H1 (cell line): ENCODE measurements at regions not wholly inside any gene's neighbourhood (a gene's known extent, or its start where the extent isn't known, plus 50 kb on each side); places are given as distances from the start of the nearest gene placed in this dataset.
A peak's percentile ranks its signal among the peaks of the same experiment; 100 is the strongest.

Experiments
- CTCF ChIA-PET: fragments of 300-600 bp; sonication (Branson Sonifier 250); formaldehyde crosslinking; loops from one replicate; lab custom pipeline; 2021; ENCODE audit not compliant: partially characterized antibody; lab: Charles Lee
- POLR2A ChIA-PET: fragments of 300-600 bp; sonication (Branson Sonifier 250); formaldehyde crosslinking; loops from one replicate; lab custom pipeline; 2021; ENCODE audit warnings: inconsistent platforms; ENCODE audit not compliant: partially characterized antibody; lab: Charles Lee
- DNase-seq, 2 experiments: peaks; one replicate each; pipeline versions ENCODE4 v3.0.0 to v3.0.0-alpha.2; 2010 to 2022; ENCODE audit warnings: low spot score in 2 of 2, low read depth in 1 of 2, mixed read lengths in 1 of 2
- FAIRE-seq: peaks from 2 replicates; lab custom pipeline; 2011; peaks lifted over from hg19 to GRCh38; lab: Jason Lieb, UNC
- H2AFZ ChIP-seq: 2 replicates; pipeline ENCODE4 v1.8.1; 2012; ENCODE audit warnings: low read length, inconsistent platforms
- H2AK5ac ChIP-seq: 2 replicates; pipeline ENCODE4 v1.6.1; 2013; ENCODE audit warnings: low read depth, low read length
- H2BK120ac ChIP-seq: replicated peaks from 2 replicates; pipeline ENCODE3; 2013; ENCODE audit warnings: low read depth, low read length, inconsistent platforms
- H2BK12ac ChIP-seq: 2 replicates; pipeline ENCODE4 v1.6.1; 2013; ENCODE audit warnings: low read depth, low read length
- H2BK15ac ChIP-seq: 2 replicates; pipeline ENCODE4 v1.6.1; 2013; ENCODE audit warnings: low read length
- H2BK20ac ChIP-seq: 2 replicates; pipeline ENCODE4 v1.6.1; 2013; ENCODE audit warnings: low read length
- H2BK5ac ChIP-seq: 2 replicates; pipeline ENCODE4 v1.6.1; 2013; ENCODE audit warnings: low read depth, low read length
- H3K14ac ChIP-seq: 2 replicates; pipeline ENCODE4 v1.6.1; 2013; ENCODE audit warnings: inconsistent platforms; ENCODE audit not compliant: insufficient read length
- H3K18ac ChIP-seq: 2 replicates; pipeline ENCODE4 v1.6.1; 2013; ENCODE audit warnings: low read length; ENCODE audit errors: extremely low read depth
- H3K23ac ChIP-seq: 2 replicates; pipeline ENCODE4 v1.6.1; 2013; ENCODE audit warnings: inconsistent platforms; ENCODE audit not compliant: insufficient read length
- H3K23me2 ChIP-seq: 2 replicates; pipeline ENCODE4 v1.6.1; 2013; ENCODE audit warnings: low read depth, low read length
- H3K27ac ChIP-seq: 2 replicates; pipeline ENCODE4 v1.6.1; 2011; ENCODE audit warnings: low read depth, low read length, inconsistent platforms
- H3K27me3 ChIP-seq, 4 experiments: replicated peaks in 1 of 4; 1 replicate in 1 of 4; 2 replicates in 3 of 4; pipeline versions ENCODE4 v1.6.1 to v1.8.1; 2011 to 2013; ENCODE audit warnings: low read length in 3 of 4, mild to moderate bottlenecking in 3 of 4, inconsistent platforms in 2 of 4, mixed read lengths in 2 of 4, moderate library complexity in 1 of 4; ENCODE audit not compliant: control insufficient read depth in 3 of 4, insufficient read depth in 3 of 4; ENCODE audit errors: extremely low read depth in 1 of 4
- H3K36me3 ChIP-seq, 4 experiments: 2 replicates each; pipeline versions ENCODE4 v1.6.1 to v1.8.1; 2011 to 2013; ENCODE audit warnings: mild to moderate bottlenecking in 4 of 4, low read length in 3 of 4, moderate library complexity in 2 of 4, control low read depth in 1 of 4, inconsistent platforms in 1 of 4; ENCODE audit not compliant: insufficient read depth in 4 of 4, control insufficient read depth in 2 of 4
- H3K4ac ChIP-seq: replicated peaks from 2 replicates; pipeline ENCODE3; 2013; ENCODE audit warnings: low read length, low read depth, mixed read lengths, inconsistent platforms; ENCODE audit not compliant: insufficient read length
- H3K4me1 ChIP-seq, 4 experiments: replicated peaks in 1 of 4; 1 replicate in 1 of 4; 2 replicates in 3 of 4; pipeline versions ENCODE4 v1.6.1 to v1.8.1; 2011 to 2013; ENCODE audit warnings: low read length in 3 of 4, inconsistent platforms in 2 of 4, mixed read lengths in 1 of 4; ENCODE audit not compliant: insufficient read depth in 4 of 4, control insufficient read depth in 3 of 4
- H3K4me2 ChIP-seq, 2 experiments: 2 replicates each; pipeline versions ENCODE4 v1.6.1 to v1.8.1; 2011 to 2013; ENCODE audit warnings: low read depth in 2 of 2, low read length in 2 of 2, control low read depth in 1 of 2, inconsistent platforms in 1 of 2, mild to moderate bottlenecking in 1 of 2; ENCODE audit not compliant: insufficient read depth in 1 of 2
- H3K4me3 ChIP-seq, 4 experiments: fragments of 200-600, 300-600 bp in 1 of 4; sonication (generic), shearing (Covaris generic), sonication (Bioruptor Twin) in 1 of 4; 2 replicates each; pipeline versions ENCODE4 v1.5.1 to v1.8.1; 2011 to 2016; ENCODE audit warnings: low read length in 4 of 4, low read depth in 3 of 4, control low read depth in 2 of 4, inconsistent platforms in 2 of 4, mild to moderate bottlenecking in 2 of 4, mixed read lengths in 1 of 4, moderate library complexity in 1 of 4; ENCODE audit not compliant: insufficient read depth in 2 of 4; ENCODE audit errors: extremely low read depth in 1 of 4
- H3K56ac ChIP-seq: replicated peaks from 2 replicates; pipeline ENCODE3; 2013; ENCODE audit warnings: low read depth, mild to moderate bottlenecking, mixed read lengths, low read length, inconsistent platforms; ENCODE audit not compliant: insufficient read length
- H3K79me1 ChIP-seq: 2 replicates; pipeline ENCODE4 v1.6.1; 2013; ENCODE audit warnings: low read depth, low read length, control low read depth
- H3K79me2 ChIP-seq, 2 experiments: 2 replicates each; pipeline versions ENCODE4 v1.6.1 to v1.8.1; 2012 to 2013; ENCODE audit warnings: low read length in 2 of 2, mild to moderate bottlenecking in 2 of 2, inconsistent platforms in 1 of 2; ENCODE audit not compliant: insufficient read depth in 2 of 2, control insufficient read depth in 1 of 2
- H3K9ac ChIP-seq, 4 experiments: replicated peaks in 1 of 4; 1 replicate in 1 of 4; 2 replicates in 3 of 4; pipeline versions ENCODE4 v1.6.1 to v1.8.1; 2011 to 2013; ENCODE audit warnings: low read depth in 3 of 4, low read length in 3 of 4, control low read depth in 2 of 4, mild to moderate bottlenecking in 2 of 4, moderate library complexity in 2 of 4, inconsistent platforms in 1 of 4; ENCODE audit errors: extremely low read depth in 1 of 4
- H3K9me3 ChIP-seq, 2 experiments: 2 replicates each; pipeline versions ENCODE4 v1.6.1 to v1.8.1; 2012 to 2013; ENCODE audit warnings: mild to moderate bottlenecking in 2 of 2, moderate library complexity in 2 of 2, control low read depth in 1 of 2, inconsistent platforms in 1 of 2, low read depth in 1 of 2, low read length in 1 of 2, mixed read lengths in 1 of 2; ENCODE audit not compliant: insufficient read depth in 2 of 2
- H4K20me1 ChIP-seq, 2 experiments: replicated peaks in 1 of 2; 2 replicates each; pipeline versions ENCODE3 to v1.8.1; 2011 to 2013; ENCODE audit warnings: inconsistent platforms in 2 of 2, low read length in 2 of 2, mild to moderate bottlenecking in 1 of 2; ENCODE audit not compliant: insufficient read depth in 2 of 2, control insufficient read depth in 1 of 2
- H4K5ac ChIP-seq: 2 replicates; pipeline ENCODE4 v1.6.1; 2013; ENCODE audit warnings: low read length, low read depth, mixed read lengths, inconsistent platforms; ENCODE audit not compliant: insufficient read length
- H4K8ac ChIP-seq: 2 replicates; pipeline ENCODE4 v1.8.0; 2013; ENCODE audit warnings: mild to moderate bottlenecking, moderate library complexity, low read length, inconsistent platforms; ENCODE audit not compliant: insufficient read depth; ENCODE audit errors: extremely low read depth
- H4K91ac ChIP-seq: replicated peaks from 2 replicates; pipeline ENCODE3; 2013; ENCODE audit warnings: low read length, mixed read lengths, inconsistent platforms; ENCODE audit not compliant: insufficient read length
- BRCA1 ChIP-seq: IDR thresholded peaks from 2 replicates; pipeline ENCODE4 v1.6.1; 2012; ENCODE audit warnings: low read depth, low read length, improper control_type of control experiment
- CBX8 ChIP-seq: fragments of 300-800, 300-1000 bp; sonication (generic); IDR thresholded peaks from 2 replicates; pipeline ENCODE4 v1.7.1; 2016; ENCODE audit warnings: low read depth, low read length, borderline replicate concordance
- CTBP2 ChIP-seq: IDR thresholded peaks from 2 replicates; pipeline ENCODE4 v1.7.0; 2011; ENCODE audit warnings: borderline replicate concordance, mild to moderate bottlenecking, moderate library complexity, mixed read lengths, low read length; ENCODE audit not compliant: insufficient read depth, insufficient read length
- HDAC2 ChIP-seq, 2 experiments: fragments of 300-600 bp in 1 of 2; sonication (generic) in 1 of 2; IDR thresholded peaks; 2 replicates each; pipeline ENCODE4 v1.6.1; 2011 to 2012; ENCODE audit warnings: low read depth in 2 of 2, low read length in 2 of 2, mild to moderate bottlenecking in 2 of 2, moderate library complexity in 2 of 2, borderline replicate concordance in 1 of 2, inconsistent platforms in 1 of 2
- KDM1A ChIP-seq: fragments of 200-600, 300-600 bp; sonication (generic); IDR thresholded peaks from 2 replicates; pipeline ENCODE4 v1.7.1; 2016; ENCODE audit warnings: mild to moderate bottlenecking, low read length, borderline replicate concordance
- MAFK ChIP-seq: IDR thresholded peaks from 2 replicates; pipeline ENCODE4 v1.6.1; 2012; ENCODE audit warnings: low read depth, mild to moderate bottlenecking, improper control_type of control experiment, low read length
- RBBP5 ChIP-seq: IDR thresholded peaks from 2 replicates; pipeline ENCODE4 v1.7.1; 2012; ENCODE audit warnings: low read depth, mild to moderate bottlenecking, inconsistent platforms, low read length, moderate library complexity, borderline replicate concordance
- SIX5 ChIP-seq: IDR thresholded peaks from 2 replicates; pipeline ENCODE4 v1.6.1; 2011; ENCODE audit warnings: mild to moderate bottlenecking, low read depth, low read length
- SP1 ChIP-seq: IDR thresholded peaks from 2 replicates; pipeline ENCODE4 v1.6.1; 2011; ENCODE audit warnings: low read depth, low read length
- TAF7 ChIP-seq: optimal IDR thresholded peaks from 2 replicates; pipeline ENCODE3; 2011; ENCODE audit warnings: low read depth, mild to moderate bottlenecking, inconsistent platforms, low read length, moderate library complexity, borderline replicate concordance
- TCF12 ChIP-seq: IDR thresholded peaks from 2 replicates; pipeline ENCODE4 v1.6.1; 2011; ENCODE audit warnings: low read depth, mild to moderate bottlenecking, low read length
- WGBS, 2 experiments: shearing (Covaris generic) in 1 of 2; methylation state at CpG; one replicate each; pipeline versions ENCODE4 v1.1.6 to v1.1.7; 2013 to 2015; ENCODE audit warnings: low lambda C conversion rate in 2 of 2, mixed read lengths in 2 of 2, inconsistent platforms in 1 of 2, low coverage in 1 of 2, missing lambda C conversion rate in 1 of 2; ENCODE audit not compliant: insufficient replicate concordance in 2 of 2, insufficient coverage in 1 of 2, insufficient read length in 1 of 2; ENCODE audit errors: extremely low coverage in 1 of 2, missing lambda C conversion rate in 1 of 2; 5-methylcytosine and 5-hydroxymethylcytosine counted together

- no peak overlapping the region for H3K4me2 ChIP-seq
- TF ChIP-seq SIX5 (no peak), TAF7 (no peak), BRCA1 (no peak), SP1 (no peak), RBBP5 (no peak), MAFK (no peak), CBX8 (no peak), CTBP2 (no peak), KDM1A (no peak), HDAC2 (IDR thresholded peaks at IDR 0.05; ENCODE audit: borderline replicate concordance in 1 of 2, low read depth in 2 of 2, low read length in 2 of 2) (no peak), TCF12 (no peak)
These were observed 140.1 kb upstream of the PARP11 start for GRCh38 chr12:4012977-4013968.

More at GRCh38 chr12:4012977-4013968, 140.1 kb upstream of the PARP11 start:
- FAIRE-seq (no peak), DNase-seq (no peak)
- no peak overlapping the region for H2BK120ac ChIP-seq
- H3K4me1 ChIP-seq = no peaks in the 10 kb centered on the region
- H2BK5ac ChIP-seq = no peak overlapping the region
- H3K36me3 ChIP-seq = no peaks in the 10 kb centered on the region
- peak overlapping the region; percentile 87; the same call in 1 of the 2 replicates for H2BK20ac ChIP-seq
- H3K79me1 ChIP-seq = no peaks in the 10 kb centered on the region
- H3K23ac ChIP-seq = no peak overlapping the region
- WGBS, 2 experiments = 70% methylated on average over 4 of the region's 5 CpGs; no CpG with 5 or more reads in 1 of the 2 experiments
- H4K5ac ChIP-seq = no peak overlapping the region
- H3K27me3 ChIP-seq = peaks cover 0 to 3% (median 0%) of the 10 kb centered on the region in 4 experiments; a peak in 1 of 7 replicates
- H3K18ac ChIP-seq = no peak overlapping the region
- no peaks in the 10 kb centered on the region for H3K9me3 ChIP-seq
- CTCF ChIA-PET = interaction anchor here (0.8 to 9.1 kb wide), 7 partner anchors 9 to 30 kb away, joined by 3 to 59 read pairs (median 4); no protein-coding TSS in a partner anchor
- H3K9ac ChIP-seq = no peak overlapping the region
- no peaks in the 10 kb centered on the region for H4K20me1 ChIP-seq
- no peaks in the 10 kb centered on the region for H3K23me2 ChIP-seq
- no peak overlapping the region for H2AFZ ChIP-seq
- no peak overlapping the region for H3K4ac ChIP-seq
- H3K56ac ChIP-seq = no peak overlapping the region
- no peak overlapping the region for H3K27ac ChIP-seq
- H2AK5ac ChIP-seq = no peak overlapping the region; the same call in 1 of the 2 replicates
- no peak overlapping the region for H3K14ac ChIP-seq
- H3K4me3 ChIP-seq = no peak overlapping the region
- POLR2A ChIA-PET = interaction anchor here (1.0 to 1.6 kb wide), 2 partner anchors 12 to 264 kb away, joined by 4 to 5 read pairs; no protein-coding TSS in a partner anchor
- no peak overlapping the region; the same call in 1 of the 2 replicates for H2BK15ac ChIP-seq
- H2BK12ac ChIP-seq = no peak overlapping the region
- H3K79me2 ChIP-seq = no peaks in the 10 kb centered on the region
- peak overlapping the region; percentile 83 for H4K91ac ChIP-seq
- H4K8ac ChIP-seq = no peak overlapping the region
